Fibroblast of lung (primary cell): ENCODE measurements at regions not wholly inside any gene's neighbourhood (a gene's known extent, or its start where the extent isn't known, plus 50 kb on each side); places are given as distances from the start of the nearest gene placed in this dataset.

Source experiments
- DNase-seq, 2 donors: peaks; one replicate each; pipeline versions ENCODE4 v3.0.0 to v3.0.0-alpha.2; 2010; ENCODE audit warnings: low read depth in 2 of 2
- H2AFZ ChIP-seq: 2 replicates; pipeline ENCODE4 v1.5.1; 2012; ENCODE audit warnings: low read length, control low read depth, inconsistent platforms
- H3K27ac ChIP-seq: 2 replicates; pipeline ENCODE4 v1.5.1; 2011; ENCODE audit warnings: low read length, control low read depth; ENCODE audit not compliant: insufficient read depth
- H3K27me3 ChIP-seq: 2 replicates; pipeline ENCODE4 v1.5.1; 2011; ENCODE audit warnings: mild to moderate bottlenecking, low read length; ENCODE audit not compliant: control insufficient read depth, insufficient read depth
- H3K36me3 ChIP-seq: 2 replicates; pipeline ENCODE4 v1.5.1; 2011; ENCODE audit warnings: low read length; ENCODE audit not compliant: control insufficient read depth, insufficient read depth
- H3K4me1 ChIP-seq: 2 replicates; pipeline ENCODE4 v1.5.1; 2011; ENCODE audit warnings: low read length; ENCODE audit not compliant: control insufficient read depth, insufficient read depth; ENCODE audit errors: extremely low read depth
- H3K4me2 ChIP-seq: 2 replicates; pipeline ENCODE4 v1.5.1; 2011; ENCODE audit warnings: low read length, control low read depth; ENCODE audit not compliant: insufficient read depth; ENCODE audit errors: extremely low read depth
- H3K4me3 ChIP-seq, 4 experiments: fragments of 200-600 bp in 1 of 4; sonication (generic) in 1 of 4; replicated peaks in 1 of 4; 2 replicates each; pipeline ENCODE4 v1.5.1; 2011 to 2016; ENCODE audit warnings: low read length in 4 of 4, low read depth in 3 of 4, mild to moderate bottlenecking in 3 of 4, control low read depth in 2 of 4, inconsistent platforms in 1 of 4, mixed read lengths in 1 of 4; ENCODE audit not compliant: insufficient read depth in 1 of 4; ENCODE audit errors: control extremely low read depth in 1 of 4
- H3K79me2 ChIP-seq: 2 replicates; pipeline ENCODE4 v1.5.1; 2012; ENCODE audit warnings: mild to moderate bottlenecking, low read length, inconsistent platforms; ENCODE audit not compliant: control insufficient read depth, insufficient read depth
- H3K9ac ChIP-seq: 2 replicates; pipeline ENCODE4 v1.5.1; 2011; ENCODE audit warnings: mild to moderate bottlenecking, low read length, control low read depth; ENCODE audit not compliant: insufficient read depth
- H3K9me3 ChIP-seq: 2 replicates; pipeline ENCODE4 v1.5.1; 2012; ENCODE audit warnings: low read depth, low read length; ENCODE audit not compliant: control insufficient read depth, insufficient read depth
- H4K20me1 ChIP-seq: 2 replicates; pipeline ENCODE4 v1.5.1; 2011; ENCODE audit warnings: low read length; ENCODE audit not compliant: control insufficient read depth, insufficient read depth; ENCODE audit errors: extremely low read depth
- CTCF ChIP-seq, 2 donors: IDR thresholded peaks in 1 of 2; conservative IDR thresholded peaks in 1 of 2; 1 replicate in 1 of 2; 2 replicates in 1 of 2; pipeline ENCODE4 v1.5.1; 2011 to 2012; ENCODE audit warnings: low read length in 2 of 2, control low read depth in 1 of 2, inconsistent platforms in 1 of 2, low read depth in 1 of 2, mild to moderate bottlenecking in 1 of 2
- EZH2 ChIP-seq: IDR thresholded peaks from 2 replicates; pipeline ENCODE4 v1.5.1; 2012; ENCODE audit warnings: low read length, control low read depth, mild to moderate bottlenecking; ENCODE audit errors: missing control alignments

- DNase-seq = no peak
- no peaks in the 10 kb centered on the region for H3K27me3 ChIP-seq
- no peaks in the 10 kb centered on the region for H3K79me2 ChIP-seq
These were observed 328.4 kb upstream of the HAND2 start for GRCh38 chr4:173858471-173858870.

GRCh38 chr4:173857828-173858227 lies 327.8 kb upstream of the HAND2 start:
- H2AFZ ChIP-seq = no peak overlapping the region
- H3K27me3 ChIP-seq = no peaks in the 10 kb centered on the region
- H3K36me3 ChIP-seq = no peaks in the 10 kb centered on the region
- H3K9ac ChIP-seq = no peak overlapping the region
- H3K79me2 ChIP-seq = no peaks in the 10 kb centered on the region
- H3K27ac ChIP-seq = no peak overlapping the region
- no peak for TF ChIP-seq CTCF (conservative IDR thresholded peaks at IDR 0.05 in 1 of 2, IDR thresholded peaks at IDR 0.05 in 1 of 2; ENCODE audit: low read depth in 1 of 2, low read length in 2 of 2)
- no peak for TF ChIP-seq EZH2
- H3K4me1 ChIP-seq = no peaks in the 10 kb centered on the region
- H4K20me1 ChIP-seq = no peaks in the 10 kb centered on the region
- DNase-seq = no peak
- H3K9me3 ChIP-seq = no peaks in the 10 kb centered on the region
- H3K4me3 ChIP-seq = no peak overlapping the region
- H3K4me2 ChIP-seq = no peak overlapping the region

More at GRCh38 chr4:173858471-173858870, 328.4 kb upstream of the HAND2 start:
- no peak overlapping the region for H3K9ac ChIP-seq
- no peak overlapping the region for H3K4me3 ChIP-seq
- no peaks in the 10 kb centered on the region for H3K9me3 ChIP-seq
- H3K4me2 ChIP-seq = no peak overlapping the region
- no peaks in the 10 kb centered on the region for H3K4me1 ChIP-seq
- TF ChIP-seq EZH2 (no peak), CTCF (conservative IDR thresholded peaks at IDR 0.05 in 1 of 2, IDR thresholded peaks at IDR 0.05 in 1 of 2; ENCODE audit: low read depth in 1 of 2, low read length in 2 of 2) (no peak)
- H3K27ac ChIP-seq = no peak overlapping the region
- no peaks in the 10 kb centered on the region for H3K36me3 ChIP-seq
- H2AFZ ChIP-seq = no peak overlapping the region
- no peaks in the 10 kb centered on the region for H4K20me1 ChIP-seq

GRCh38 chr4:173855015-173855414 lies 325.0 kb upstream of the HAND2 start:
- no peaks in the 10 kb centered on the region for H3K27me3 ChIP-seq
- H3K4me1 ChIP-seq = no peaks in the 10 kb centered on the region
- H3K9me3 ChIP-seq = no peaks in the 10 kb centered on the region
- no peak overlapping the region for H3K4me3 ChIP-seq
- no peaks in the 10 kb centered on the region for H3K79me2 ChIP-seq
- H3K9ac ChIP-seq = no peak overlapping the region
- H3K4me2 ChIP-seq = no peak overlapping the region
- H3K36me3 ChIP-seq = no peaks in the 10 kb centered on the region
- TF ChIP-seq EZH2 (no peak), CTCF (conservative IDR thresholded peaks at IDR 0.05 in 1 of 2, IDR thresholded peaks at IDR 0.05 in 1 of 2; ENCODE audit: low read depth in 1 of 2, low read length in 2 of 2) (no peak)
- no peak overlapping the region for H2AFZ ChIP-seq
- no peaks in the 10 kb centered on the region for H4K20me1 ChIP-seq
- H3K27ac ChIP-seq = no peak overlapping the region
- no peak for DNase-seq
